Activated T-cell treated with anti-CD3 and anti-CD28 coated beads, Interleukin-2, amount 50 U/mL, for 24 hours (primary cell): ENCODE measurements at regions not wholly inside any gene's neighbourhood (a gene's known extent, or its start where the extent isn't known, plus 50 kb on each side); places are given as distances from the start of the nearest gene placed in this dataset.

ENCODE experiments used
- DNase-seq: peaks from one replicate; pipeline ENCODE4 v3.0.0-alpha.2; 2020
- H3K27ac Mint-ChIP-seq: 2 replicates; pipeline ENCODE4 v1.8.0; 2020; ENCODE audit warnings: mild to moderate bottlenecking, mixed read lengths
- H3K27me3 Mint-ChIP-seq: 2 replicates; pipeline ENCODE4 v1.8.0; 2020; ENCODE audit warnings: mixed read lengths
- H3K36me3 Mint-ChIP-seq: 2 replicates; pipeline ENCODE4 v1.8.0; 2020; ENCODE audit warnings: low read depth, mixed read lengths
- H3K4me1 Mint-ChIP-seq: 2 replicates; pipeline ENCODE4 v1.8.0; 2020; ENCODE audit warnings: low read depth, mixed read lengths
- H3K4me3 Mint-ChIP-seq: 2 replicates; pipeline ENCODE4 v1.8.0; 2020; ENCODE audit warnings: mild to moderate bottlenecking, moderate library complexity, mixed read lengths
- H3K9me3 Mint-ChIP-seq: 2 replicates; pipeline ENCODE4 v1.8.0; 2020; ENCODE audit warnings: mixed read lengths

GRCh38 chr5:126219616-126220015 lies 203.6 kb upstream of the GRAMD2B start:
- Mint-ChIP-seq H3K4me3 (no peak overlapping the region), H3K27ac (no peak overlapping the region), H3K9me3 (peaks cover 9% of the 10 kb centered on the region), H3K27me3 (no peaks in the 10 kb centered on the region), H3K4me1 (no peaks in the 10 kb centered on the region), H3K36me3 (no peaks in the 10 kb centered on the region)
- no peak for DNase-seq

- no peak for DNase-seq
- Mint-ChIP-seq H3K9me3 (peaks cover 9% of the 10 kb centered on the region), H3K4me3 (no peak overlapping the region), H3K4me1 (no peaks in the 10 kb centered on the region), H3K27me3 (no peaks in the 10 kb centered on the region), H3K27ac (no peak overlapping the region), H3K36me3 (no peaks in the 10 kb centered on the region)
Measured at GRCh38 chr5:126220725-126221124, 202.5 kb upstream of the GRAMD2B start.

GRCh38 chr5:126228934-126229333 lies 194.3 kb upstream of the GRAMD2B start:
- Mint-ChIP-seq H3K4me1 (no peaks in the 10 kb centered on the region), H3K36me3 (no peaks in the 10 kb centered on the region), H3K27me3 (no peaks in the 10 kb centered on the region), H3K27ac (no peak overlapping the region), H3K9me3 (peaks cover 9% of the 10 kb centered on the region), H3K4me3 (no peak overlapping the region)
- DNase-seq = no peak

- no peak overlapping the region for H3K4me3 Mint-ChIP-seq
- no peaks in the 10 kb centered on the region for H3K36me3 Mint-ChIP-seq
- no peaks in the 10 kb centered on the region for H3K27me3 Mint-ChIP-seq
- DNase-seq = no peak
- no peaks in the 10 kb centered on the region for H3K4me1 Mint-ChIP-seq
- no peak overlapping the region for H3K27ac Mint-ChIP-seq
- H3K9me3 Mint-ChIP-seq = peaks cover 4% of the 10 kb centered on the region
Measured at GRCh38 chr5:126233256-126233655, 190.0 kb upstream of the GRAMD2B start.

GRCh38 chr5:126234563-126235195 lies 188.5 kb upstream of the GRAMD2B start:
- Mint-ChIP-seq H3K36me3 (no peaks in the 10 kb centered on the region), H3K27me3 (no peaks in the 10 kb centered on the region), H3K4me1 (no peaks in the 10 kb centered on the region), H3K9me3 (no peaks in the 10 kb centered on the region), H3K4me3 (no peak overlapping the region), H3K27ac (no peak overlapping the region)
- DNase-seq = no peak

GRCh38 chr5:126235628-126236027 lies 187.6 kb upstream of the GRAMD2B start:
- Mint-ChIP-seq H3K4me3 (no peak overlapping the region), H3K27ac (no peak overlapping the region), H3K36me3 (no peaks in the 10 kb centered on the region), H3K27me3 (no peaks in the 10 kb centered on the region), H3K4me1 (no peaks in the 10 kb centered on the region), H3K9me3 (no peaks in the 10 kb centered on the region)
- no peak for DNase-seq

GRCh38 chr5:126236994-126237393 lies 186.2 kb upstream of the GRAMD2B start:
- no peaks in the 10 kb centered on the region for H3K27me3 Mint-ChIP-seq
- no peak overlapping the region for H3K27ac Mint-ChIP-seq
- H3K4me3 Mint-ChIP-seq = no peak overlapping the region
- DNase-seq = no peak
- H3K36me3 Mint-ChIP-seq = no peaks in the 10 kb centered on the region
- H3K4me1 Mint-ChIP-seq = no peaks in the 10 kb centered on the region
- H3K9me3 Mint-ChIP-seq = no peaks in the 10 kb centered on the region

- Mint-ChIP-seq H3K27me3 (no peaks in the 10 kb centered on the region), H3K4me1 (no peaks in the 10 kb centered on the region), H3K27ac (no peak overlapping the region), H3K36me3 (no peaks in the 10 kb centered on the region), H3K9me3 (no peaks in the 10 kb centered on the region), H3K4me3 (no peak overlapping the region)
- DNase-seq = no peak
Measured at GRCh38 chr5:126248611-126249010, 174.6 kb upstream of the GRAMD2B start.

- no peaks in the 10 kb centered on the region for H3K9me3 Mint-ChIP-seq
- no peak overlapping the region for H3K27ac Mint-ChIP-seq
- no peaks in the 10 kb centered on the region for H3K4me1 Mint-ChIP-seq
- peaks cover 5% of the 10 kb centered on the region for H3K27me3 Mint-ChIP-seq
- H3K36me3 Mint-ChIP-seq = no peaks in the 10 kb centered on the region
- DNase-seq = no peak
- H3K4me3 Mint-ChIP-seq = no peak overlapping the region
Measured at GRCh38 chr5:126251024-126251423, 172.2 kb upstream of the GRAMD2B start.

GRCh38 chr5:126253406-126253805 lies 169.8 kb upstream of the GRAMD2B start:
- H3K27me3 Mint-ChIP-seq = peaks cover 5% of the 10 kb centered on the region
- peaks cover 12% of the 10 kb centered on the region for H3K9me3 Mint-ChIP-seq
- no peaks in the 10 kb centered on the region for H3K4me1 Mint-ChIP-seq
- H3K36me3 Mint-ChIP-seq = no peaks in the 10 kb centered on the region
- no peak overlapping the region for H3K4me3 Mint-ChIP-seq
- no peak overlapping the region for H3K27ac Mint-ChIP-seq
- no peak for DNase-seq

GRCh38 chr5:126263591-126264184 lies 159.5 kb upstream of the GRAMD2B start:
- no peaks in the 10 kb centered on the region for H3K36me3 Mint-ChIP-seq
- H3K4me3 Mint-ChIP-seq = no peak overlapping the region
- H3K4me1 Mint-ChIP-seq = no peaks in the 10 kb centered on the region
- DNase-seq = no peak
- no peaks in the 10 kb centered on the region for H3K27me3 Mint-ChIP-seq
- H3K27ac Mint-ChIP-seq = no peak overlapping the region
- H3K9me3 Mint-ChIP-seq = peaks cover 4% of the 10 kb centered on the region

GRCh38 chr5:126265917-126266316 lies 157.3 kb upstream of the GRAMD2B start:
- Mint-ChIP-seq H3K36me3 (no peaks in the 10 kb centered on the region), H3K27ac (no peak overlapping the region), H3K4me3 (no peak overlapping the region), H3K27me3 (no peaks in the 10 kb centered on the region), H3K4me1 (no peaks in the 10 kb centered on the region), H3K9me3 (no peaks in the 10 kb centered on the region)
- no peak for DNase-seq

GRCh38 chr5:126267438-126267837 lies 155.8 kb upstream of the GRAMD2B start:
- no peaks in the 10 kb centered on the region for H3K36me3 Mint-ChIP-seq
- H3K4me3 Mint-ChIP-seq = no peak overlapping the region
- no peaks in the 10 kb centered on the region for H3K9me3 Mint-ChIP-seq
- H3K27me3 Mint-ChIP-seq = no peaks in the 10 kb centered on the region
- H3K4me1 Mint-ChIP-seq = no peaks in the 10 kb centered on the region
- no peak overlapping the region for H3K27ac Mint-ChIP-seq
- no peak for DNase-seq

- no peaks in the 10 kb centered on the region for H3K27me3 Mint-ChIP-seq
- no peak overlapping the region for H3K4me3 Mint-ChIP-seq
- no peak overlapping the region for H3K27ac Mint-ChIP-seq
- no peaks in the 10 kb centered on the region for H3K36me3 Mint-ChIP-seq
- no peaks in the 10 kb centered on the region for H3K4me1 Mint-ChIP-seq
- H3K9me3 Mint-ChIP-seq = no peaks in the 10 kb centered on the region
- DNase-seq = no peak
Measured at GRCh38 chr5:126268697-126269315, 154.4 kb upstream of the GRAMD2B start.

- Mint-ChIP-seq H3K9me3 (no peaks in the 10 kb centered on the region), H3K4me3 (no peak overlapping the region), H3K4me1 (no peaks in the 10 kb centered on the region), H3K36me3 (no peaks in the 10 kb centered on the region), H3K27me3 (no peaks in the 10 kb centered on the region), H3K27ac (no peak overlapping the region)
- DNase-seq = no peak
Measured at GRCh38 chr5:126269511-126269910, 153.7 kb upstream of the GRAMD2B start.
